GM21447 (cell line): ENCODE measurements at regions not wholly inside any gene's neighbourhood (a gene's known extent, or its start where the extent isn't known, plus 50 kb on each side); places are given as distances from the start of the nearest gene placed in this dataset.

Experiments used
- ATAC-seq: cut with Tn5 transposase; IDR thresholded peaks from one replicate; pipeline ENCODE4 v1.9.1; 2021; ENCODE audit not compliant: unreplicated experiment

DNA sequence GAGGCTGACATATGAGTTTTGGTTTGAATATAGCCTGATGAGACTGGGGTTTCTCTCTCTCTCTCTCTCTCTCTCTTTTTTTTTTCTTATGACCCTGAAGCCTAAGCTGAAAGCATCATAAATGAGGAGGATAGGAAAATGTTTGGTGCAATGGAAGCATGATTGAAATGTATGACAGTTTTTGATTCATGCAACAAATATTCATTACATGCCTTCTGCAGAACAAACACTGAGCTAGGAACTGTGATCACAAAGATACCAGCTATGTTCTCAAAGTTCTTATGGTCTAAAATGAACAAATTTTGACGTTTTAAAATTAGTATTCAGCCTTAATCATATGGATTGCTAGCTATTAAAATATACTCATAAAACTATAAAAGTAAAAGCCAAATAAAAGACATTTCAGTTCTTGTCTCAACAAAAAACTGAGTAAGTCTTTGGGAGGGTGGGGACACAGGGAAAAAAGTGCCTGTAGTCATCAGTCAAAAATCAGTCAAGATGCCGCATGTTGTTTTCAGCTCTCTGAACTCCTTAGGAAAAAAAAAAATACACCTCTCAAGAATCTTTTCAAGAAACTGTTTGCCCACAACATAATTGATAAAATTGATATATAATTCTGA is 57.2 kb downstream of the NKX6-1 start:
- ATAC-seq: no peak

DNA sequence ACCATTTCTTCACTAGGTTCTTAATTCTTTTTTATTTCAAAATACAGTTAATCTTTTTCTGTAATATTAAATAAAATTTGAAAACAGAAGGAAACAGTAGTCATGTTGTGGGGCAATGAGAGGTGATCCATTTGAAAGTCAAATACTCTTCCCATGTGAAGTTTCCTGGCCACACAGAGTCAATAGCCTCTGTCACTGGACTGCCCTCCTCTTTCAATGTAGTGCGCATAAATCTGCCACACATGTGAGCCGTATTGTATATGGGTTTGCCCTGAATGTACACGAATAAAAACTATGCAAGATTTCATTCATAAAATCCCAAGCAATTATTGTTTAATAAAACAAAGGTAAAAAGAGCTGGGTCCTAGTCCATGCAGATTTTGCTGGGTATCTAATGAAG is 59.1 kb downstream of the NKX6-1 start:
- no peak for ATAC-seq

DNA sequence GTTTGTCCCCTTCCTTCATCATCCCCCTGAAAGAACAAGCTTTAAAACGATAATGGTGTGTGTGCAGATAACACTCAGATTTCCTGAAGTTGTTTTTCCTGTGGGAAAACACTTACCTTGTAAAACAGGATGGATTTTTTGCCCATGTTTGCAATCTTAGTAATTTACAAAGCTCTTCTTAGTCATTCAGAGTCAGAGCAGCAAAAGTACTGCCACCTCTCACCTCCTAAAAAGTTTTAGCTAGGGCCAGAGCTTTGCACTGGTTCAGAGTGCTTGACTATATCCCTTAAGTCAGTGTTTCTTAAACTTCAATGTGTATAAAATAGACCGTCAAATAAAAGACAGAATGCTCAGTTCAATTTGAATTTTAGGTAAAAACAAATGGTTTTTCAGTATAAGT is 62.3 kb downstream of the NKX6-1 start:
- no peak for ATAC-seq

DNA sequence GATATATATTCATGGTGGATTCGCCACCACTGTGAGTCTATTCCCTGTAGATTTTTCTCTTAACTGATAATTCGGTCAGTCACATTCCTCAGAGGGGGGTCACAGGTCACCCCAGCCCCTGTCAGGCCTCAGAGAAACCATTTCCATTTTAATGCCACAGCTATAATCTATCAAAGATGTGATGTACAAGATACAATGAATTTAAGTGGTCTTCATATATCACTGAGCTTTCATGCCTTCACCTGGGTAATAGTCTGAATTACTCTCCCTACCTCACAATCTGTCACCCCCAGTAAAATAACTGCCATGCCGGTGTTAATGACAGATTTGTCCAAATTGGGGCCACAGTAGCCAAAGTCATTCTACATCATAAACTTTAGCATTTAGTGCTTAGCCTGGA is 64.7 kb downstream of the NKX6-1 start:
- ATAC-seq: no peak

DNA sequence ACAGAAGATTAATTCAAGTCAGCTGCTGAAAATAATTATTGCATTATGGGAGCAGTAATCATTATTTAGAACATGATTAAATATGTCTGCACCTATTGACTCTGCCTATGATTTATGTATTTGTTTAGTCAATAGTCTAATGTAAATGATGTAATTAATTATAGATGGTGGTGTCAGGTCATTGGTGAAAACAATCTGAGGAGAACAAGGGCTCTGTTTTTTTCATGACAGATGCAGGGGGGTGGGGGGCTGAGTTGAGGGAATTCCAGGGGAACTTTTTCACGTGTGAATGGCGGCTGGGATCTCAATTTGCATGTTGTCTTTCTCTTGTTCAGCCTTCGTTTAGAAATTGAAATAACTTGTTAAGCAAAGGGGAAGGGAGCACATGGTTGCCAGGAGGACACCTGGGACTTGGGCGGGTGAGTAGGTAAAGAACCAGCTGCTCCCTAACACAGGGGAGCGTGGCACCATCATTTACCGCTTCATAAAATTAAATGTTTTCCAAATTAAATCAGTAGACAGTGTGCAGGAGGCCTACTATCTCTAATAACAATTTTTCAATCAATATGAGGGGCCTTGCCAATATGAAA is 65.4 kb downstream of the NKX6-1 start:
- ATAC-seq: no peak

DNA sequence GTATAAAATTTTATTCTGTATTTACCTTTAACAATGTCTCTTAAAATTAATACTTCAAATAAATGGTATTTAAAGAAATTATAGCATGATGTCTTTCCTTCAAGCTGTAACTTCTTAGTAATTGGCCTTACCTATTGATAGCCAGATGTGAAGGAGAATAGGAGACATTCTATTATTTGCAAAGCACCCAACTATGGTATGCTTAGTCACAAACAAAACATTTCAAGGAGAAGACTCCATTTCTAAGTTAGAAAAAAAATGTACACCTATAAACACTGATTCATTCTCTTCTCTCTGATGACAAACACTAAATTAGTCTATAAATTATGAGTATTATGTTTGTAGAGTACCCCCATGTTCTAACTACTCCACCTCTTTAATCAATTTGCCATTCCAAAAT is 66.4 kb downstream of the NKX6-1 start:
- no peak for ATAC-seq

DNA sequence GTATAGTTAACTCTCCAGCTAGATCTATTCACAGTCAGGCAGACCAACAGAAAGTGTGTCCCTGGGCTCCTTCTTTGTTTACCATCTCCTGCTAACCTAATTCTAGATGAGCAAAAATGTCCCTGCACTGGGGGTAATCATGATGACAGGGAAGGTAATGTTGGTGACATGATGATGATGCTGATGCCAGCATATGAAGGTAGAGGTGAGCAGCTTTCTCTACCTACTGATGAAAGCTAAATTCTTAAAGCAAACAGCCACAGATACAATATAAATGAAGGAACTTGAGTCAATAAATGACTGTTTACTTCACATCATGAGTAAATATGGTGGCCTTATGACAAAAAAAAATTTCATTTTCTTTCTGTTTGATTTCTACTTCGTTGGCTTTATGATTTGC is 78.5 kb downstream of the NKX6-1 start:
- ATAC-seq: no peak

- ATAC-seq: no peak
These were observed 79.9 kb downstream of the NKX6-1 start for GRCh38 chr4:84419201-84419600.

- ATAC-seq: no peak
These were observed 80.9 kb downstream of the NKX6-1 start for GRCh38 chr4:84417997-84418709.

DNA sequence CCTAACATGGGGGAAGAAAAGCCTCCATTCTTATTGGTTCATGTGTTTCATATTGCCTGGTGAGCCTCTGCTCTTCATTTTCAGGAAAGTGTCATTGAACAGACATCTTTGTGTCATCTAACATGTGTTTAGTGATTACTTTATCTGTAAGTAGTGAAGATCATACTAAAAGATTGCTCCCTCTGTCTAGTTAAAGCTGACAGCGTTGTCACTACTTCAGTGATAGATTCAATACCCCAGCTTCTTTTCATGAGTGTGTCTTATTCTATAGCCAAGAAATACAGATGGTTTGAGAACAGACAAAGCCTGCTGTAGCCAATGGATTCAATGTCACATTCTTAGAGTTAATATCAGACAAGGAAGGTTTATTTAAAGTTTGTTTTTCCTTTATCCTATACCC is 85.1 kb downstream of the NKX6-1 start:
- no peak for ATAC-seq

GRCh38 chr4:84413480-84413879 is 85.6 kb downstream of the NKX6-1 start:
- no peak for ATAC-seq

GRCh38 chr4:84412062-84412461 is 87.0 kb downstream of the NKX6-1 start:
- no peak for ATAC-seq

DNA sequence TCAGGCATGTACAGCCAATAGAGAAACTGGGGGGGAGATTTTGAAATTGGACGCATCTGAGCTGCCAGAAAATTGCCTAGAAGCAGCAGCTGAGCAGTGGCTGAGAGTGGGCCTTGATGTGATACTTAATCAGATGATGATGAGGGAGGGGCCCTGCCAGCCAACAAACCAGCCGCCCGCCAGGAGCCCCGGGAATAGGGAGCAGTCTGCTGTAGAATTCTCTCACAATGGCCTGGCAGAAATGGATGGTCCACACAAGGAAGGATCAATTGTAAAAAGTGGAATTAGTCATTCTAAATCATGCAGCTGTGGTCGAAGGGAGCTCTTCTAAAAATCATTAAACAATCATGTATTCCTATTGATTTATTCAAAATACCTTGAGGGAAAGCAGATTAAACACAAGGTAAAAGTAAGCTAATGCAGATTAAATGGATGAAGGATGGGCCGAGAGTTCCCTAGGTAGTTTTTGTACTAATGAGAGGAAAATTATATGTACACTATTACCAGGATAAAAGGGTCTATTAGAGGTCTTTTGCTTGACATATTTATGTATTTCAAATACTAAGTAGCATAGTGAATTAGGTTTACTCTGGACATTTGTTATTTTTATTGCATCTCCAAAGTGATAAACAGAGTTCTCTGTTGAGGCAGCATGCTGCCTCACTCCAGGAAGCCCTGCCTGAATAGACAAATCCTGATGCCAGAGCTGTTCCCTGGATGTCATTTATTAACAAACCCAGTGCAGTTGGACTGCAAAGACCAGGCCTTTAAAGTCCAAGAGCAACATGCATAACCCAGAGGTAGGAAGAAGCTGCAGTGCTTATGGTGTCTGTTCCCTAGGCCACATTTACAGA is 91.3 kb downstream of the NKX6-1 start:
- no peak for ATAC-seq

GRCh38 chr4:84403656-84404055 is 95.4 kb downstream of the NKX6-1 start:
- ATAC-seq: no peak

- ATAC-seq: no peak
These were observed 97.3 kb downstream of the NKX6-1 start for GRCh38 chr4:84401701-84402306.

- no peak for ATAC-seq
These were observed 104.7 kb downstream of the NKX6-1 start for GRCh38 chr4:84394386-84394785.

DNA sequence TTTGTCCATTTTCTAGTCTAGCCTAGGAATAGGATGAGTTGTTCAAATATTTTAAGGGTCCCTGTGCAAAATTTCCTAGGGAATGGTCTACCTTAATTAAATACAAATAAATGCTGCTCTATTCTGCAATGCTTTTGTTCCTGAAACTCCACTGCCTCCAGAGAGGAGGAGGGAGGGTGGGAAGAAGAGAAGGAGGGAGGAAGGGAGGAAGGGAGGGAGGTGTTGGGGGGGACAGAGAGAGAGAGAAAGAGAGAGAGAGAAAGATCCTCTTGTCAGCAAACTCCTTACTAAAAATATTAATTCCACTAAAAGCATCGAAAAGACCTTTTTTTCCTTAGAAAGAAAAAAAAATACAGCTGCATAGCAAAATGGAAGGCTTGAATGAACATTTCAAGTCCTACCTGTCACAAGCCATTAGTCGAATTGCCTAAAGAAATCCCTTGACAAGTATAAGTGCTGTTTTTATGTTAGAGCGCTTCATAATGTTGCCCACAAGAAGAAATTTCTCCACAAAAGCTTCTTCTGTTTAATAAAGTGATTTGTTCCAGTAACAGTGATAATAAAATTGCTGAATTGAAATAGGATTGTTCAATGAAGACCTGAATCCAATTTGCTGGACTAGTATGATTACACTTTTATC is 106.0 kb downstream of the NKX6-1 start:
- ATAC-seq: no peak

DNA sequence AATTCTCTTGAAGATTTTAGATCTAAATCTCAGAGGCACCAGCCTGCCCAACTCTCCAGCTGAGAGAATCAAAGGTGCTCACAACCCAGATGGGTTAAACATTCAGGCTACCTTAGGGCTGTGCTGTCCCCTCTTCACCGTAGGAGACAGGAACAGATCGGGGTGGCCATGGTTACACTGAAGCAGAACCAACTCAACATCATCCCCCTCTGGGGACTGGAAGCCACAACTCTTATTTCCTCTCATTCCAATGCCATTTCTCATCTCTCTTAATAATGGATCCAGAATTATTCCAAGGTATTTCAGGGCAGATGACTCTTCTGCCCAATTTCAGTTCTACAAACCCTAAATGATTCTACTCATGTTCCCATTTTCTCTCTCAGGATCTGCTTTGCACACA is 109.7 kb downstream of the NKX6-1 start:
- ATAC-seq: no peak

DNA sequence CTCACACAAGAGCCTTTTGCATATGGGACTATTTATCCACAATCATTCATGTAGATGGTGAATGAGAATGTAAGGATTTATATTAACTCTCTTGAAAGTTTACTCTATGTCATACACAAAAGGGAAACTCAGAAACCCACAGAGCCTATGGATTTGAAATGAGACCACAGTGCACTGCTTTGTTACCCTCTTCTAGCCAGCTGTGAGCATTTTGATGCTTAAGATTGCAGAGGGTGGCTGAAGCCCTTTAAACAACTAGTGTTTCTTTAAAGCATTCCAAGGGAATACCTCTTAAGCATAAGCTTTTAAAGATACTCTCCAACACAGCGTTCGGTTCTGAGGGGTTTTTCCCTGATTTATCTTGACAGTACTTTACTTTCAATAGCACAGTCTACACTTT is 113.9 kb downstream of the NKX6-1 start:
- no peak for ATAC-seq

DNA sequence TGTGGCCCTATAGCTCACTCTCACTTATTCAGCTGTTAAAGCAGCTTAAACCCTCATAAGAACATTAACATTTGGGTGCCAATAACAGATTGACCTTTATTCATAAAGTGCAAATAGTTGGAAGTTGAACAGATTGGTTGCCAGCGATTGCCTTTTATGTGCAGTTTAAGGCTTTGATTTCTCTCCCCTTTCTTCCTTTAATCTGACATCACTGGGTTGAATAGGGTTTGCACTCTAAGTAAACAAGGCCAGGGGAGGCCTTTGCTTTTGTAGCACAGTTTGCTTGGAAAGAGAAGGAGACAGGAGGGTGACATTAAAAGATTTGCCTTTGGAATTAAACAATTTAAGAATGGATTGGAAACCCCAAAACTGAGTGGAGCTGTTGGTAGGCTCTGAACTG is 114.3 kb downstream of the NKX6-1 start:
- no peak for ATAC-seq

GRCh38 chr4:84381759-84382158 is 117.3 kb downstream of the NKX6-1 start:
- ATAC-seq: no peak
